CD14-positive monocyte (primary cell): ENCODE measurements at regions not wholly inside any gene's neighbourhood (a gene's known extent, or its start where the extent isn't known, plus 50 kb on each side); places are given as distances from the start of the nearest gene placed in this dataset.

Experiments used
- DNase-seq, 3 donors: peaks; one replicate each; pipeline ENCODE4 v3.0.0-alpha.2; 2011 to 2022
- H2AFZ ChIP-seq: 2 replicates; pipeline ENCODE4 v1.6.0; 2012; ENCODE audit warnings: mild to moderate bottlenecking, low read depth, low read length, inconsistent platforms; ENCODE audit not compliant: insufficient read depth, poor library complexity, severe bottlenecking
- H3K27ac ChIP-seq, 2 donors: 1 replicate in 1 of 2; 2 replicates in 1 of 2; pipeline ENCODE4 v1.5.1; 2012 to 2013; ENCODE audit warnings: low read length in 2 of 2, control low read depth in 1 of 2, inconsistent platforms in 1 of 2, low read depth in 1 of 2, mild to moderate bottlenecking in 1 of 2
- H3K27me3 ChIP-seq, 2 donors: one replicate each; pipeline versions ENCODE4 v1.6.0 to v1.6.1; 2011 to 2013; ENCODE audit warnings: low read length in 2 of 2; ENCODE audit not compliant: control insufficient read depth in 2 of 2, insufficient read depth in 2 of 2
- H3K36me3 ChIP-seq, 2 donors: replicated peaks in 1 of 2; 1 replicate in 1 of 2; 2 replicates in 1 of 2; pipeline versions ENCODE4 v1.5.1 to v1.6.1; 2012 to 2013; ENCODE audit warnings: low read length in 2 of 2, control low read depth in 1 of 2, inconsistent platforms in 1 of 2, mild to moderate bottlenecking in 1 of 2; ENCODE audit not compliant: insufficient read depth in 2 of 2, control insufficient read depth in 1 of 2
- H3K4me1 ChIP-seq, 2 donors: 1 replicate in 1 of 2; 2 replicates in 1 of 2; pipeline versions ENCODE4 v1.5.1 to v1.6.1; 2012 to 2013; ENCODE audit warnings: low read length in 2 of 2, control low read depth in 1 of 2, inconsistent platforms in 1 of 2, mild to moderate bottlenecking in 1 of 2, moderate library complexity in 1 of 2; ENCODE audit not compliant: insufficient read depth in 2 of 2, control insufficient read depth in 1 of 2
- H3K4me2 ChIP-seq: replicated peaks from 2 replicates; pipeline ENCODE3; 2012; ENCODE audit warnings: low read length, moderate library complexity, mild to moderate bottlenecking; ENCODE audit not compliant: poor library complexity, severe bottlenecking; ENCODE audit errors: extremely low read depth
- H3K4me3 ChIP-seq, 3 experiments: fragments of 200-600 bp in 1 of 3; sonication (generic) in 1 of 3; replicated peaks in 1 of 3; 1 replicate in 2 of 3; 2 replicates in 1 of 3; pipeline ENCODE4 v1.5.1; 2011 to 2013; ENCODE audit warnings: low read length in 3 of 3, mild to moderate bottlenecking in 3 of 3, control low read depth in 2 of 3, low read depth in 2 of 3, inconsistent platforms in 1 of 3, moderate library complexity in 1 of 3
- H3K79me2 ChIP-seq: 2 replicates; pipeline ENCODE4 v1.6.0; 2012; ENCODE audit warnings: mild to moderate bottlenecking, control low read depth, inconsistent platforms, low read length, moderate library complexity; ENCODE audit not compliant: insufficient read depth
- H3K9ac ChIP-seq: 2 replicates; pipeline ENCODE4 v1.6.0; 2017; ENCODE audit warnings: low read length, mild to moderate bottlenecking; ENCODE audit not compliant: insufficient read depth, poor library complexity, severe bottlenecking
- H3K9me3 ChIP-seq, 2 donors: replicated peaks in 1 of 2; 1 replicate in 1 of 2; 2 replicates in 1 of 2; pipeline versions ENCODE4 v1.5.1 to v1.6.1; 2012 to 2013; ENCODE audit warnings: low read length in 2 of 2, control low read depth in 1 of 2; ENCODE audit not compliant: control insufficient read depth in 1 of 2, insufficient read depth in 1 of 2
- H4K20me1 ChIP-seq: 2 replicates; pipeline ENCODE4 v1.6.0; 2012; ENCODE audit warnings: mild to moderate bottlenecking, low read length, control low read depth, moderate library complexity; ENCODE audit not compliant: insufficient read depth
- H3K27ac Mint-ChIP-seq, 7 donors: one replicate each; pipeline ENCODE4 v1.8.0; 2020; ENCODE audit warnings: mild to moderate bottlenecking in 7 of 7, mixed read lengths in 7 of 7, moderate library complexity in 6 of 7, inconsistent platforms in 2 of 7
- H3K27me3 Mint-ChIP-seq, 3 donors: one replicate each; pipeline ENCODE4 v1.8.0; 2021 to 2022; ENCODE audit warnings: low read depth in 3 of 3, mild to moderate bottlenecking in 3 of 3, mixed read lengths in 3 of 3, moderate library complexity in 3 of 3, inconsistent platforms in 1 of 3
- H3K36me3 Mint-ChIP-seq, 2 donors: one replicate each; pipeline ENCODE4 v1.8.0; 2020; ENCODE audit warnings: mixed read lengths in 2 of 2, inconsistent platforms in 1 of 2, mild to moderate bottlenecking in 1 of 2
- H3K4me1 Mint-ChIP-seq: one replicate; pipeline ENCODE4 v1.8.0; 2020; ENCODE audit warnings: mild to moderate bottlenecking, mixed read lengths
- H3K4me3 Mint-ChIP-seq, 2 donors: one replicate each; pipeline ENCODE4 v1.8.0; 2020; ENCODE audit warnings: mild to moderate bottlenecking in 2 of 2, mixed read lengths in 2 of 2, moderate library complexity in 1 of 2
- H3K9me3 Mint-ChIP-seq, 7 donors: one replicate each; pipeline ENCODE4 v1.8.0; 2020 to 2022; ENCODE audit warnings: mixed read lengths in 7 of 7, mild to moderate bottlenecking in 6 of 7, moderate library complexity in 6 of 7, inconsistent platforms in 2 of 7
- WGBS: methylation state at CpG from one replicate; pipeline ENCODE4 v1.1.5; 2013; ENCODE audit warnings: missing lambda C conversion rate; ENCODE audit not compliant: insufficient coverage; 5-methylcytosine and 5-hydroxymethylcytosine counted together
- intact Hi-C, 2 donors: fragments of 100-400 bp; cut with micrococcal nuclease; formaldehyde crosslinking; loops; one replicate each; pipeline versions ENCODE4 v1.15.0 to v1.15.1; 2023
- TF ChIP-seq, protein P1 (sequence below): fragments of 200-600 bp; IDR thresholded peaks from one replicate; pipeline ENCODE4 v1.8.0; 2022; ENCODE audit warnings: antibody characterized with exemption, mild to moderate bottlenecking

DNA sequence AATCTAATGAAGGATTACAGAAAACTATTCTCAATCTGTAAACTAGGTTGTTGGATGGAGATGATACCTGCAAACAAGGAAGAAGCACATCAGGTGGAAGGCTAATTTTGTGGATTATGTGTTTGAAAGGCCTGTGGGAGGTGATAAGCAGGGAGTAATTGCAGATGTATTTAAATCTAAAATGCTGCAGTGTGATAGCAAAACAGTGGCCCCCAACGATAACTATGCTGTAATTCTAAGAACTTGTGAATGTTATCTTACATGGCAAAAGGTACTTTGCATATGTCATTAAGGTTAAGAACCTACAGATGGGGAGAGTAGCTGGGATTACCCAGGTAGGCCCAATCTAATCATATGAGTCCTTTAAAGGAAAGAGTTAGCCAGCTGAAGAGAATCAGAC lies 164.5 kb upstream of the AHR start:
- peaks cover 0 to 1% (median 0%) of the 10 kb centered on the region in 3 donors for H3K27me3 Mint-ChIP-seq
- no peaks in the 10 kb centered on the region for H4K20me1 ChIP-seq
- no peak overlapping the region for H3K9ac ChIP-seq
- no peak overlapping the region for H3K4me3 ChIP-seq
- no peak overlapping the region for H3K27ac ChIP-seq
- no peak overlapping the region for H3K4me3 Mint-ChIP-seq
- peaks cover 10 to 14% of the 10 kb centered on the region in 2 donors for H3K4me1 ChIP-seq
- no peaks in the 10 kb centered on the region for H3K36me3 ChIP-seq
- TF ChIP-seq, protein P1, sequence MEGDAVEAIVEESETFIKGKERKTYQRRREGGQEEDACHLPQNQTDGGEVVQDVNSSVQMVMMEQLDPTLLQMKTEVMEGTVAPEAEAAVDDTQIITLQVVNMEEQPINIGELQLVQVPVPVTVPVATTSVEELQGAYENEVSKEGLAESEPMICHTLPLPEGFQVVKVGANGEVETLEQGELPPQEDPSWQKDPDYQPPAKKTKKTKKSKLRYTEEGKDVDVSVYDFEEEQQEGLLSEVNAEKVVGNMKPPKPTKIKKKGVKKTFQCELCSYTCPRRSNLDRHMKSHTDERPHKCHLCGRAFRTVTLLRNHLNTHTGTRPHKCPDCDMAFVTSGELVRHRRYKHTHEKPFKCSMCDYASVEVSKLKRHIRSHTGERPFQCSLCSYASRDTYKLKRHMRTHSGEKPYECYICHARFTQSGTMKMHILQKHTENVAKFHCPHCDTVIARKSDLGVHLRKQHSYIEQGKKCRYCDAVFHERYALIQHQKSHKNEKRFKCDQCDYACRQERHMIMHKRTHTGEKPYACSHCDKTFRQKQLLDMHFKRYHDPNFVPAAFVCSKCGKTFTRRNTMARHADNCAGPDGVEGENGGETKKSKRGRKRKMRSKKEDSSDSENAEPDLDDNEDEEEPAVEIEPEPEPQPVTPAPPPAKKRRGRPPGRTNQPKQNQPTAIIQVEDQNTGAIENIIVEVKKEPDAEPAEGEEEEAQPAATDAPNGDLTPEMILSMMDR, result no peak
- intact Hi-C loops, result no loop called here
- no peaks in the 10 kb centered on the region for H3K36me3 Mint-ChIP-seq
- no peaks in the 10 kb centered on the region for H3K79me2 ChIP-seq
- no peak overlapping the region for H2AFZ ChIP-seq
- H3K27ac Mint-ChIP-seq, result no peak overlapping the region
- DNase-seq, result no peak
- H3K27me3 ChIP-seq, result no peaks in the 10 kb centered on the region
- no peaks in the 10 kb centered on the region for H3K9me3 Mint-ChIP-seq
- WGBS, result 100% methylated on average over 1 of the region's 1 CpG
- peaks cover 18% of the 10 kb centered on the region for H3K4me1 Mint-ChIP-seq
- H3K9me3 ChIP-seq, result no peaks in the 10 kb centered on the region
- no peak overlapping the region for H3K4me2 ChIP-seq

DNA sequence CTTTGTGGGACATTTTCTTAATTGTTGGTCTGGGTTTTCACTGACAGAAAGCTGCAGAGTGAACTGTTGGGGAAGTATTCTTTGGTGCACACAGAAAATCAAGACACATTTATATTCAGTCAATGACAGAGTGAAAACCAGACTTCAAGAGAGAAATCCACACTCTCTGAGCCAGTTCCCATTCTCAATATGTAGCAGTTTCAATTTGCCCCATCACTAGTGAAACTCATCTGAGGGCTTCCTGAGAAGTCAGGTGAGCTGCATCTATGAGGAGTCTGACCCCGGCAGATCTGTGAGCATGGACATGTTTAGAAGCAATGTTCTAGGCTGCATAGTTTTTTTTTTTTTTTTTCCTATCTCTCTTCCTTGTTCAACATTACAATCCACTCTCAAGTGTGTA lies 163.7 kb upstream of the AHR start:
- H3K27me3 Mint-ChIP-seq, result peaks cover 0 to 3% (median 0%) of the 10 kb centered on the region in 3 donors
- intact Hi-C loops, result no loop called here
- no peak overlapping the region for H3K27ac Mint-ChIP-seq
- WGBS, result no CpG with 5 or more reads among the region's 1 CpG
- H3K4me1 Mint-ChIP-seq, result peaks cover 18% of the 10 kb centered on the region
- no peaks in the 10 kb centered on the region for H3K36me3 ChIP-seq
- H3K4me3 Mint-ChIP-seq, result no peak overlapping the region
- no peak overlapping the region for H3K27ac ChIP-seq
- no peaks in the 10 kb centered on the region for H3K9me3 ChIP-seq
- no peak overlapping the region for H3K9ac ChIP-seq
- TF ChIP-seq, protein P1, result no peak
- H3K4me3 ChIP-seq, result no peak overlapping the region
- peaks cover 10 to 14% of the 10 kb centered on the region in 2 donors for H3K4me1 ChIP-seq
- no peaks in the 10 kb centered on the region for H3K36me3 Mint-ChIP-seq
- H3K4me2 ChIP-seq, result no peak overlapping the region
- H3K27me3 ChIP-seq, result no peaks in the 10 kb centered on the region
- no peaks in the 10 kb centered on the region for H3K79me2 ChIP-seq
- no peaks in the 10 kb centered on the region for H4K20me1 ChIP-seq
- no peak overlapping the region for H2AFZ ChIP-seq
- no peaks in the 10 kb centered on the region for H3K9me3 Mint-ChIP-seq
- no peak for DNase-seq
